ENCODE measurements at regions not wholly inside any gene's neighbourhood (a gene's known extent, or its start where the extent isn't known, plus 50 kb on each side); places are given as distances from the start of the nearest gene placed in this dataset.
A peak's percentile ranks its signal among the peaks of the same experiment; 100 is the strongest.
"Not testable (repeated sequence)": the region's sequence is repeated elsewhere in the genome, so short reads cannot be mapped to it uniquely, and the experiment has no call there.

GRCh38 chrX:143455046-143455445 is 62.2 kb downstream of the SPANXN3 start:
- peak; percentile 67 for DNase-seq

- peak; percentile 56 for DNase-seq
Measured at GRCh38 chrX:143437439-143437838, 79.8 kb downstream of the SPANXN3 start.

- DNase-seq = peak; percentile 62
Measured at GRCh38 chrX:143435916-143436315, 81.4 kb downstream of the SPANXN3 start.

GRCh38 chrX:143429811-143430210 is 87.5 kb downstream of the SPANXN3 start:
- DNase-seq = no peak

- DNase-seq = no peak
Measured at GRCh38 chrX:143429131-143429530, 88.1 kb downstream of the SPANXN3 start.

GRCh38 chrX:143401160-143401559 is 116.1 kb downstream of the SPANXN3 start:
- DNase-seq = peak; percentile 75

GRCh38 chrX:143378851-143379250 is 138.4 kb downstream of the SPANXN3 start:
- DNase-seq = no peak

- peak; percentile 9 for DNase-seq
Measured at GRCh38 chrX:143363419-143363818, 153.9 kb downstream of the SPANXN3 start.

GRCh38 chrX:143340190-143340589 is 177.1 kb downstream of the SPANXN3 start:
- DNase-seq = no peak

- no peak for DNase-seq
Measured at GRCh38 chrX:143336261-143336660, 181.0 kb downstream of the SPANXN3 start.

- peak; percentile 10 for DNase-seq
Measured at GRCh38 chrX:143319526-143319925, 197.7 kb downstream of the SPANXN3 start.

GRCh38 chrX:143318857-143319256 is 198.4 kb downstream of the SPANXN3 start:
- DNase-seq = peak; percentile 85

GRCh38 chrX:143306991-143307937 is 210.0 kb downstream of the SPANXN3 start:
- peak; percentile 93 for DNase-seq

GRCh38 chrX:143304518-143304917 is 212.8 kb downstream of the SPANXN3 start:
- no peak for DNase-seq

GRCh38 chrX:143304025-143304424 is 213.2 kb downstream of the SPANXN3 start:
- no peak for DNase-seq

GRCh38 chrX:143298663-143299241 is 218.5 kb downstream of the SPANXN3 start:
- DNase-seq = no peak

- peak; percentile 94 for DNase-seq
Measured at GRCh38 chrX:143296521-143296920, 220.8 kb downstream of the SPANXN3 start.

GRCh38 chrX:143287236-143287635 is 230.0 kb downstream of the SPANXN3 start:
- DNase-seq = peak; percentile 68

GRCh38 chrX:143270317-143270716 is 244.6 kb downstream of the SPANXN4 start:
- DNase-seq = no peak

GRCh38 chrX:143244593-143244992 is 218.9 kb downstream of the SPANXN4 start:
- DNase-seq = not testable (repeated sequence)

GRCh38 chrX:143240658-143241057 is 214.9 kb downstream of the SPANXN4 start:
- no peak for DNase-seq

GRCh38 chrX:143231492-143231891 is 205.8 kb downstream of the SPANXN4 start:
- DNase-seq = no peak

GRCh38 chrX:143228600-143228999 is 202.9 kb downstream of the SPANXN4 start:
- not testable (repeated sequence) for DNase-seq

GRCh38 chrX:143206966-143207365 is 181.2 kb downstream of the SPANXN4 start:
- no peak for DNase-seq
